HG03108 (cell line): ENCODE measurements at regions not wholly inside any gene's neighbourhood (a gene's known extent, or its start where the extent isn't known, plus 50 kb on each side); places are given as distances from the start of the nearest gene placed in this dataset.
"Not testable (repeated sequence)": the region's sequence is repeated elsewhere in the genome, so short reads cannot be mapped to it uniquely, and the experiment has no call there.

Experiments
- ATAC-seq: cut with Tn5 transposase; IDR thresholded peaks from one replicate; pipeline ENCODE4 v1.9.1; 2021; ENCODE audit warnings: moderate library complexity; ENCODE audit not compliant: unreplicated experiment

GRCh38 chr7:125084196-125084595 lies 154.6 kb upstream of the POT1 start:
- no peak for ATAC-seq

GRCh38 chr7:125074141-125074540 lies 144.5 kb upstream of the POT1 start:
- ATAC-seq = no peak

- ATAC-seq = no peak
Measured at GRCh38 chr7:125065546-125065945, 135.9 kb upstream of the POT1 start.

- no peak for ATAC-seq
Measured at GRCh38 chr7:125065001-125065400, 135.4 kb upstream of the POT1 start.

GRCh38 chr7:125061776-125062397 lies 132.3 kb upstream of the POT1 start:
- peak; percentile 76 for ATAC-seq

GRCh38 chr7:125061083-125061745 lies 131.6 kb upstream of the POT1 start:
- ATAC-seq = not testable (repeated sequence)

DNA sequence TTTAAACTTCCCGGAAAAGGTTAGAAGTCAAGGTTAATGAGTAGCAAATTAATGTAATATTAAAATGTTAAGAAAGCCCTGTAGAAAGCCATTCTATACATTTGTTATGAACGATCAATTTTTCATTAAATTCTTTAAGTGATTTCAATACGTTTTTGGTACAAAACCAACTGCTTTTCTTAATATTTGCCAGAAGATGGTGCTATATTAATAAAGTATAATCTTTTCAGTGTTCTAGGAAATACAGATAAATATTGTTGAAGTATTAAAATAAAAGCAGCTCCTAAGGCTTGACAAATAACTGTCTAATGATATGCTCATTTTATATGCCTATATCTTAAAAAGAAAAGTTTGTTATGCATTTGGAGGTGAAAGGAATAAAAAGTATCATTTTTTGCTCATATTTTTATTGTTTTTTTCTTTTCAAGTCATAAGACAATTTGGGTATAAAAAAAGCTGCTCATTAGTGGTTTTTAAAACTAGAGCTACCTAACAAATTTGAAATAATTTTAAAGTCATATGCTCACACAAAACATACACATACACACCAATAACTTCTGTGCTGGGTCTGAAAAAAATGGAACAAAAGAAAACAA lies 130.3 kb upstream of the POT1 start:
- ATAC-seq = no peak

GRCh38 chr7:125057963-125058362 lies 128.3 kb upstream of the POT1 start:
- ATAC-seq = no peak

- no peak for ATAC-seq
Measured at GRCh38 chr7:125055376-125055775, 125.8 kb upstream of the POT1 start.

DNA sequence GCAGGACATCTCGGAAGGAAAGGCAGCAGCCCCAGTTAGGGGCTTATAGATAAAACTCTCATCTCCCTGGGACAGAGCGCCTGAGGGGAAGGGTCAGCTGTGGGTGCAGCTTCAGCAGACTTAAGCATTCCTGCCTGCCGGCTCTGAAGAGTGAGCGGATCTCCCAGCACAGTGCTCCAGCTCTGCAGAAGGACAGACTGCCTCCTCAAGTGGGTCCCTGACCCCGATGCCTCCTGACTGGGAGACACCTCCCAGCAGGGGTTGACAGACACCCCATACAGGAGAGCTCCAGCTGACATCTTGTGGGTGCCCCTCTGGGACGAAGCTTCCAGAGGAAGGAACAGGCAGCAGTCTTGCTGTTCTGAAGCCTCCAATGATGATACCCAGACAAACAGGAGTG lies 117.1 kb upstream of the POT1 start:
- no peak for ATAC-seq

DNA sequence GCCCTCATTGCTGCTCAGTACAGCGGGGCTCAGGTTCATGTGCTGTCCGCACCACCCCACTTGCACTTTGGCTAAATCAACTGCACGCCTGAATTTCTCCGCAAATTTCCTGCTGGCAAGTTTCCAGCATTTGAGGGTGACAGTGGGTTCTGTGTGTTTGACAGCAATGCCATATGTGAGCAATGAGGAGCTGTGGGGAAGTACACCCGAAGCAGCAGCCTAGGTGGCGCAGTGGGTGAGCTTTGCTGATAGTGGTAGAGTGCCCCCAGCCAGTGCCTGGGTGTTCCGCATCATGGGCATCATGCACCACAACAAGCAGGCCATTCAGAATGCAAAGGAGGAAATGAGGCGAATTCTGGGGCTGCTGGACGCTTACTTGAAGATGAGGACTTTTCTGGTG lies 103.9 kb upstream of the POT1 start:
- ATAC-seq = no peak

- ATAC-seq = no peak
Measured at GRCh38 chr7:125032943-125033342, 103.3 kb upstream of the POT1 start.

DNA sequence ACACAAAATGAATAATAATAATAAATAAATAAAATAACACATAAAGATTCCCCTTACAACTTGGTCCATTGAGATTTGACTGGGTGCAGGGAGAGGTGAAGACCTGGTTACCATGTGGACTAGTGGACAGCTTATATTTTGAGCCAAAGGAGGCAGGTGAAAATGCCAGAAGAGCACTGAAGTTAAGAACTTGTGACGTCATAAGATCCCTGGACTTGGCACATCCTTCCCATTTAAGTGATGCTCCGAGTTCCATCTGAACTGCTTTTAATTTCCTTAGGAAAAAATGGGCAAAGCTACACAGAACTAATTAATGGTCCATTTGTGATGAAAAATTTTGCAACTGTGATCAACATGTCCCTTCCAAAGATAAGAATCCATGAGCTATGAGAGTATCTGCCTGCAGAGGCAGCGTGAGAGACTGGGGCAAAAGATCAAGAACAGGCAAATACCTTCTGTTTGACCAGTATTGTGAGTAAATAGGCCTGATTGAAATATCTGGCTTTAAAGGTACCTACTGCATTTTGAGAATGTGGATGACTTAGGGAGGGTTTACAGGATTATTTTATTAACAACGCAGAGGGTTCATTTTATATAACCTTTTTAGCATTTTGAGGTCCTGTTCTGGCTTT lies 101.2 kb upstream of the POT1 start:
- ATAC-seq = no peak

GRCh38 chr7:125025620-125026019 lies 96.0 kb upstream of the POT1 start:
- no peak for ATAC-seq

DNA sequence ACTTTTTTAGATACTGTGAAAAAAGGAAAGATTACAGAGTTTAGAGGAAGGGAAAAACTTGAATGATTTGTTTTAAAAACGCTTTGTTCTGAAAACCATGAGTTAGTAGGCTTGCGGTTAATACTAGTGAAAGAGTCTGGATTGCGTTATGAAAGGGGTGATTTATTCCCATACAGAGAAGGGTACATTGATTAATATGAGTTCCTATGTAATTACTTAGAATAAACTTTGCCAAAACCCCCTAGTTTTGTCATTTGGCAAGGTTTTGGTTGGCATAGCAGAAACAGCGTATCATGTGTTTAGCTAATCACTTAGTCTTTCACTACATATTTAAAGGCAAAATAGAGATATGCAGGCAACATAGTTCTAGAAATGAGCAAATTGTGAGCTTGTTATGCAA lies 91.2 kb upstream of the POT1 start:
- no peak for ATAC-seq

- no peak for ATAC-seq
Measured at GRCh38 chr7:125010540-125010939, 80.9 kb upstream of the POT1 start.

DNA sequence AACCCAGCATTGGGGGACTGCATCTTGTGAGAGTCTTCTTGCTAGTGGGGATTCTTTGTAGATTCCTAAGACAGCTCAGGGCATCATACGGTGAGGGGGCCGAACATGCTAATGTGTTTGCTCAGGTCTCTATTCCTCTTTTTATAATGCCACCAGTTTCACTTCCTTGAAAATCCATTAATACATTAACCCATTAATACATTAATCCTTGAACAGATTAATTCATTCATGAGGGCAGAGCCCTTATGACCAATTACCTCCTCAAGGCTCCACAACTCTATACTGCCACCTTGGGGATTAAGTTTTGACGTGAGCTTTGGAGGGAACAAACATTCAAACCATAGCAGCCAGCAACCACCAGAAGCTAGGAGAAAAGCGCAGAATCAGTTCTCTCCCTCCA lies 67.2 kb upstream of the POT1 start:
- ATAC-seq = peak; percentile 64

GRCh38 chr7:124992851-124993562 lies 63.4 kb upstream of the POT1 start:
- no peak for ATAC-seq

DNA sequence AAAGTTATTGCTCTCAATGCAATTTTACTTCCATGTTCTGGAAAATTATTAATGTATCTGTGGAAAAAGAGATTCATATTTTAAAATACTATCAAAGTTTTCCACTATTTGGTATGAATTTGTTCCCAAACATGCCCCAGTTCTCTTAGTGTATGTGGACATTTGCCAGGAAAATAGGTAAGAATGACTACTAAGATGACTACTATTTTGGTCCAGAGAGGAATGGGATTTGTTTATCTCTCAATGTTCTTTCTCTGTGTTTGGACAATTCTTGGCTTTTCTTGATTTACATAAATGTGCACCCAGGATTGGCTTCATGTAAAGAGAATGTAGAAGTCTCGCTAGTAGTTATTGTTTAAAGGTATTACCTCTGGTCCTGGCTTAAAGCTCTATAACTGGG lies 60.3 kb upstream of the POT1 start:
- ATAC-seq = no peak
